Cardiac fibroblast (primary cell): ENCODE measurements at regions not wholly inside any gene's neighbourhood (a gene's known extent, or its start where the extent isn't known, plus 50 kb on each side); places are given as distances from the start of the nearest gene placed in this dataset.

Experiments
- DNase-seq, 2 donors: peaks; one replicate each; pipeline versions ENCODE4 v3.0.0 to v3.0.0-alpha.2; 2010; ENCODE audit warnings: low read depth in 2 of 2
- H3K4me3 ChIP-seq, 2 donors: replicated peaks in 1 of 2; 1 replicate in 1 of 2; 2 replicates in 1 of 2; pipeline ENCODE4 v1.5.1; 2011; ENCODE audit warnings: low read depth in 2 of 2, low read length in 2 of 2, mild to moderate bottlenecking in 2 of 2, moderate library complexity in 1 of 2
- CTCF ChIP-seq: IDR thresholded peaks from one replicate; pipeline ENCODE4 v1.5.1; 2011; ENCODE audit warnings: low read depth, mild to moderate bottlenecking, low read length, inconsistent platforms

GRCh38 chr16:86117235-86117634 lies 218.3 kb downstream of the IRF8 start:
- no peak for DNase-seq
- no peak for TF ChIP-seq CTCF
- no peak overlapping the region for H3K4me3 ChIP-seq

GRCh38 chr16:86117756-86118155 lies 218.8 kb downstream of the IRF8 start:
- no peak for DNase-seq
- no peak for TF ChIP-seq CTCF
- H3K4me3 ChIP-seq, result no peak overlapping the region

GRCh38 chr16:86118467-86119307 lies 219.7 kb downstream of the IRF8 start:
- DNase-seq, result no peak
- TF ChIP-seq CTCF, result no peak
- no peak overlapping the region for H3K4me3 ChIP-seq

- no peak for DNase-seq
- no peak overlapping the region for H3K4me3 ChIP-seq
- TF ChIP-seq CTCF, result no peak
These were observed 221.5 kb downstream of the IRF8 start for GRCh38 chr16:86120201-86121192.

GRCh38 chr16:86121374-86122010 lies 222.5 kb downstream of the IRF8 start:
- no peak overlapping the region for H3K4me3 ChIP-seq
- no peak for TF ChIP-seq CTCF
- DNase-seq, result no peak

- H3K4me3 ChIP-seq, result no peak overlapping the region
- no peak for DNase-seq
- TF ChIP-seq CTCF, result no peak
These were observed 223.8 kb downstream of the IRF8 start for GRCh38 chr16:86122681-86123342.
